ENCODE measurements at regions not wholly inside any gene's neighbourhood (a gene's known extent, or its start where the extent isn't known, plus 50 kb on each side); places are given as distances from the start of the nearest gene placed in this dataset.
A peak's percentile ranks its signal among the peaks of the same experiment; 100 is the strongest.

DNA sequence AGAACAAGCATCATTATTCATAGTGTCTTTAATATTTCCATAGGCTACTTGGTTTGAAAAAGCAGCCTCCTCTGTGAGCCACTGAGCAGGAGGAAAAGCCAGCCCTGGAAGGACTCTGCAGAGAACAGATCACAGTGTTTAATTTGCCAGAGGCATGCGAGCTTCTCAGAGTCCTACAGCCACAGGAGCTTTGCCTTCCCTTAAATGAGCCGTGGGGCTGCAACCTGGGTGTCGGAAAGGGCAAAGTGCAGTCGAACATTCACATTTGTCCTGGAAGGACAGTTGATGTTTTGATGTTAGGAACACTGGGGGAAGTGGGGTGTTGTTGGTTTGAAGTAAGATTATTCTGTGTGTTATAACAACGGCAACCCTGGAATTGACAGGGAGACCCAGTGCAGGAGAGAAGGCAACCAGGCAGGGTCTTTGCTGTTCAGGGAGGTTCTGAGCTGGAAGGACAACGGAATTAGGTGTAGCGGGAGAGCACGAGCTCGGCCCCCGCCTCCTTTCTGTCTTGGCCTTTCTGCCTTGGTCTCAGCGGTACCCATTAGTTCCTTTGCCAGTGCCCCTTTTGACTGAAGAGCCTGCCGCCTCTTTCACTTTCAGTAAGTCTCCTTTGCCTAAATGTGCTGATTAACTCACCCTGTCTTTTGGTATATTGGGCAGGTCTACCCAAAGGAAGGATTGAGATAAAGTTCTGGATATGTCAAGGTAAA lies 192.3 kb upstream of the PITRM1 start:
- no peak overlapping the region for H2AFZ ChIP-seq (ENCODE audit: low read depth, low read length)
- no peaks in the 10 kb centered on the region for H3K9me3 ChIP-seq (replicated peaks; ENCODE audit: control insufficient read depth, insufficient read depth, low read length)
- no peak overlapping the region for H3K4me3 ChIP-seq (replicated peaks in 1 of 3; ENCODE audit: insufficient read depth in 1 of 3, low read depth in 1 of 3, low read length in 3 of 3)
- peaks cover 4% of the 10 kb centered on the region for H3K4me1 ChIP-seq (ENCODE audit: control insufficient read depth, extremely low read depth, insufficient read depth, low read length)
- ChIA-PET CTCF (no interaction called here), POLR2A (no interaction called here)
- no peaks in the 10 kb centered on the region for H3K79me2 ChIP-seq (ENCODE audit: control insufficient read depth, insufficient read depth, low read length)
- intact Hi-C loops (cut with micrococcal nuclease) (loop anchor here (10.0 kb wide), 1 partner anchor 120 kb away; no protein-coding TSS in a partner anchor), dilution Hi-C loops (cut with MboI; ENCODE audit: extremely low pct_ligation_motif_present, low sequenced_read_pairs) (no loop called here)
- H4K20me1 ChIP-seq (replicated peaks; ENCODE audit: control insufficient read depth, extremely low read depth, insufficient read depth, low read length): no peaks in the 10 kb centered on the region
- TF ChIP-seq POLR2A (IDR thresholded peaks at IDR 0.05; ENCODE audit: low read depth, low read length) (no peak), POLR2AphosphoS5 (IDR thresholded peaks at IDR 0.05; ENCODE audit: insufficient read depth, low read depth, low read length) (no peak), JUN (IDR thresholded peaks at IDR 0.05; ENCODE audit: borderline replicate concordance, insufficient read depth, insufficient read length, low read depth) (no peak), MYC (IDR thresholded peaks at IDR 0.05; ENCODE audit: low read depth, low read length) (no peak), GATA2 (IDR thresholded peaks at IDR 0.05; ENCODE audit: insufficient read depth, insufficient read length, low read depth, low read length) (no peak), EZH2 (IDR thresholded peaks at IDR 0.05; ENCODE audit: borderline replicate concordance, low read depth, low read length, severe bottlenecking) (no peak), FOS (IDR thresholded peaks at IDR 0.05; ENCODE audit: borderline replicate concordance, insufficient read depth, low read length) (no peak)
- TF ChIP-seq, protein P1, sequence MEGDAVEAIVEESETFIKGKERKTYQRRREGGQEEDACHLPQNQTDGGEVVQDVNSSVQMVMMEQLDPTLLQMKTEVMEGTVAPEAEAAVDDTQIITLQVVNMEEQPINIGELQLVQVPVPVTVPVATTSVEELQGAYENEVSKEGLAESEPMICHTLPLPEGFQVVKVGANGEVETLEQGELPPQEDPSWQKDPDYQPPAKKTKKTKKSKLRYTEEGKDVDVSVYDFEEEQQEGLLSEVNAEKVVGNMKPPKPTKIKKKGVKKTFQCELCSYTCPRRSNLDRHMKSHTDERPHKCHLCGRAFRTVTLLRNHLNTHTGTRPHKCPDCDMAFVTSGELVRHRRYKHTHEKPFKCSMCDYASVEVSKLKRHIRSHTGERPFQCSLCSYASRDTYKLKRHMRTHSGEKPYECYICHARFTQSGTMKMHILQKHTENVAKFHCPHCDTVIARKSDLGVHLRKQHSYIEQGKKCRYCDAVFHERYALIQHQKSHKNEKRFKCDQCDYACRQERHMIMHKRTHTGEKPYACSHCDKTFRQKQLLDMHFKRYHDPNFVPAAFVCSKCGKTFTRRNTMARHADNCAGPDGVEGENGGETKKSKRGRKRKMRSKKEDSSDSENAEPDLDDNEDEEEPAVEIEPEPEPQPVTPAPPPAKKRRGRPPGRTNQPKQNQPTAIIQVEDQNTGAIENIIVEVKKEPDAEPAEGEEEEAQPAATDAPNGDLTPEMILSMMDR (IDR thresholded peaks at IDR 0.05; ENCODE audit: extremely low read depth in 1 of 2, insufficient read depth in 1 of 2, low read depth in 1 of 2, low read length in 2 of 2): no peak
- TF ChIP-seq, protein P2, sequence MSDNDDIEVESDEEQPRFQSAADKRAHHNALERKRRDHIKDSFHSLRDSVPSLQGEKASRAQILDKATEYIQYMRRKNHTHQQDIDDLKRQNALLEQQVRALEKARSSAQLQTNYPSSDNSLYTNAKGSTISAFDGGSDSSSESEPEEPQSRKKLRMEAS (IDR thresholded peaks at IDR 0.05; ENCODE audit: insufficient read depth, insufficient read length): no peak
- no peak overlapping the region for H3K9ac ChIP-seq (replicated peaks; ENCODE audit: extremely low read depth, insufficient read depth, low read length)
- H3K27ac ChIP-seq (ENCODE audit: insufficient read depth, low read depth, low read length): no peak overlapping the region
- FAIRE-seq: no peak
- no peaks in the 10 kb centered on the region for H3K9me1 ChIP-seq (replicated peaks; ENCODE audit: control insufficient read depth, extremely low read depth, insufficient read depth, low read length)
- H3K27me3 ChIP-seq (ENCODE audit: control insufficient read depth in 2 of 2, insufficient read depth in 2 of 2, low read length in 2 of 2): no peaks in the 10 kb centered on the region
- DNase-seq (ENCODE audit: low read depth, low spot score): no peak
- TSS peak; percentile 25 for BruUV-seq (replicated peaks)
- H3K36me3 ChIP-seq (ENCODE audit: control insufficient read depth in 2 of 2, extremely low read depth in 1 of 2, insufficient read depth in 2 of 2, low read length in 2 of 2): no peaks in the 10 kb centered on the region
- no peak overlapping the region for H3K4me2 ChIP-seq (ENCODE audit: insufficient read depth, low read length)
